ENCODE measurements at regions not wholly inside any gene's neighbourhood (a gene's known extent, or its start where the extent isn't known, plus 50 kb on each side); places are given as distances from the start of the nearest gene placed in this dataset.

- no peak for DNase-seq
Measured at GRCh38 chr4:34009951-34010350, 2234.4 kb downstream of the ARAP2 start.

- no peak for DNase-seq
Measured at GRCh38 chr4:34010751-34011519, 2233.4 kb downstream of the ARAP2 start.

- no peak for DNase-seq
Measured at GRCh38 chr4:34035225-34035624, 2209.1 kb downstream of the ARAP2 start.

- no peak for DNase-seq
Measured at GRCh38 chr4:34037280-34037679, 2207.0 kb downstream of the ARAP2 start.

- DNase-seq = no peak
Measured at GRCh38 chr4:34039766-34040165, 2204.5 kb downstream of the ARAP2 start.

- DNase-seq = no peak
Measured at GRCh38 chr4:34043131-34043530, 2201.2 kb downstream of the ARAP2 start.

- DNase-seq = no peak
Measured at GRCh38 chr4:34046580-34046979, 2197.7 kb downstream of the ARAP2 start.

- DNase-seq = no peak
Measured at GRCh38 chr4:34047363-34047762, 2197.0 kb downstream of the ARAP2 start.

- DNase-seq = no peak
Measured at GRCh38 chr4:34066126-34066525, 2178.2 kb downstream of the ARAP2 start.

- DNase-seq = no peak
Measured at GRCh38 chr4:34091451-34091850, 2152.9 kb downstream of the ARAP2 start.

- no peak for DNase-seq
Measured at GRCh38 chr4:34094114-34094513, 2150.2 kb downstream of the ARAP2 start.

GRCh38 chr4:34105311-34105710 lies 2139.0 kb downstream of the ARAP2 start:
- no peak for DNase-seq

GRCh38 chr4:34108391-34108790 lies 2135.9 kb downstream of the ARAP2 start:
- no peak for DNase-seq

- no peak for DNase-seq
Measured at GRCh38 chr4:34112573-34112972, 2131.7 kb downstream of the ARAP2 start.

GRCh38 chr4:34138385-34138784 lies 2105.9 kb downstream of the ARAP2 start:
- DNase-seq = no peak

GRCh38 chr4:34139346-34139745 lies 2105.0 kb downstream of the ARAP2 start:
- DNase-seq = no peak

- DNase-seq = no peak
Measured at GRCh38 chr4:34148322-34148908, 2095.9 kb downstream of the ARAP2 start.

- no peak for DNase-seq
Measured at GRCh38 chr4:34157547-34157946, 2086.8 kb downstream of the ARAP2 start.

- DNase-seq = no peak
Measured at GRCh38 chr4:34158878-34159277, 2085.4 kb downstream of the ARAP2 start.

GRCh38 chr4:34170946-34171345 lies 2073.4 kb downstream of the ARAP2 start:
- no peak for DNase-seq

- DNase-seq = no peak
Measured at GRCh38 chr4:34176609-34177008, 2067.7 kb downstream of the ARAP2 start.

GRCh38 chr4:34178476-34178875 lies 2065.8 kb downstream of the ARAP2 start:
- no peak for DNase-seq

- no peak for DNase-seq
Measured at GRCh38 chr4:34181311-34181841, 2062.9 kb downstream of the ARAP2 start.

- DNase-seq = no peak
Measured at GRCh38 chr4:34181891-34182290, 2062.4 kb downstream of the ARAP2 start.
